Transverse colon (tissue), 4 donors: ENCODE measurements at regions not wholly inside any gene's neighbourhood (a gene's known extent, or its start where the extent isn't known, plus 50 kb on each side); places are given as distances from the start of the nearest gene placed in this dataset.

Source experiments
- CTCF ChIP-seq, 5 experiments: fragments of 200-600 bp in 3 of 5; fragments of 450-650 bp in 2 of 5; sonication (generic) in 3 of 5; IDR thresholded peaks; 1 replicate in 2 of 5; 2 replicates in 3 of 5; pipeline ENCODE4 v1.5.1; 2016 to 2017; ENCODE audit warnings: antibody characterized with exemption in 5 of 5, inconsistent platforms in 3 of 5, mild to moderate bottlenecking in 2 of 5, moderate library complexity in 1 of 5
- EP300 ChIP-seq: sonication (generic); formaldehyde crosslinking; IDR thresholded peaks from one replicate; pipeline ENCODE4 v1.6.1; 2017; ENCODE audit warnings: antibody characterized with exemption, low read depth
- POLR2A ChIP-seq: fragments of 450-650 bp; IDR thresholded peaks from one replicate; pipeline ENCODE4 v1.6.1; 2016; ENCODE audit warnings: antibody characterized with exemption, mild to moderate bottlenecking, moderate library complexity
- POLR2AphosphoS5 ChIP-seq, 3 donors: sonication (generic); formaldehyde crosslinking; IDR thresholded peaks; one replicate each; pipeline ENCODE4 v1.6.1; 2016; ENCODE audit warnings: antibody characterized with exemption in 3 of 3

- TF ChIP-seq CTCF (IDR thresholded peaks at IDR 0.05) (no peak), POLR2AphosphoS5 (IDR thresholded peaks at IDR 0.05) (no peak), POLR2A (no peak), EP300 (no peak)
These were observed 130.9 kb upstream of the PLEKHA5 start for GRCh38 chr12:18998343-18999261.
